HEK293 (cell line): ENCODE measurements at regions not wholly inside any gene's neighbourhood (a gene's known extent, or its start where the extent isn't known, plus 50 kb on each side); places are given as distances from the start of the nearest gene placed in this dataset.

Experiments used
- GLI4 ChIP-seq: fragments of 450-650 bp; formaldehyde crosslinking; IDR thresholded peaks from 2 replicates; pipeline ENCODE4 v1.5.1; 2016; ENCODE audit warnings: missing biosample characterization, missing genetic modification characterization
- YY1 ChIP-seq: fragments of 450-650 bp; formaldehyde crosslinking; IDR thresholded peaks from 2 replicates; pipeline ENCODE4 v1.5.1; 2018; ENCODE audit warnings: missing biosample characterization, missing genetic modification characterization
- ZBTB17 ChIP-seq: fragments of 450-650 bp; formaldehyde crosslinking; IDR thresholded peaks from 2 replicates; pipeline ENCODE4 v1.5.1; 2016; ENCODE audit warnings: missing biosample characterization, missing genetic modification characterization
- ZBTB7A ChIP-seq: fragments of 450-650 bp; formaldehyde crosslinking; IDR thresholded peaks from 2 replicates; pipeline ENCODE4 v1.5.1; 2016; ENCODE audit warnings: low read depth, missing biosample characterization, missing genetic modification characterization
- ZBTB8A ChIP-seq: fragments of 450-650 bp; formaldehyde crosslinking; IDR thresholded peaks from 2 replicates; pipeline ENCODE4 v1.5.1; 2016; ENCODE audit warnings: missing biosample characterization, missing genetic modification characterization
- ZNF140 ChIP-seq: fragments of 450-650 bp; formaldehyde crosslinking; IDR thresholded peaks from 2 replicates; pipeline ENCODE4 v1.5.1; 2016; ENCODE audit warnings: missing biosample characterization, missing genetic modification characterization
- ZNF274 ChIP-seq, 2 experiments: fragments of 200-500 bp in 1 of 2; fragments of 450-650 bp in 1 of 2; sonication (Bioruptor generic) in 1 of 2; formaldehyde crosslinking in 1 of 2; IDR thresholded peaks; 2 replicates each; pipeline versions ENCODE4 v1.5.1 to v1.6.1; 2014 to 2016; ENCODE audit warnings: borderline replicate concordance in 1 of 2, inconsistent platforms in 1 of 2, low read length in 1 of 2, missing biosample characterization in 1 of 2, missing genetic modification characterization in 1 of 2
- ZNF777 ChIP-seq: fragments of 450-650 bp; formaldehyde crosslinking; IDR thresholded peaks from 2 replicates; pipeline ENCODE4 v1.5.1; 2017; ENCODE audit warnings: missing biosample characterization, missing genetic modification characterization, borderline replicate concordance
- TF ChIP-seq, protein P1 (sequence below): fragments of 450-650 bp; formaldehyde crosslinking; IDR thresholded peaks from 2 replicates; pipeline ENCODE4 v1.5.1; 2016; ENCODE audit warnings: missing biosample characterization, missing genetic modification characterization
- TF ChIP-seq, protein P2 (sequence below): fragments of 450-650 bp; formaldehyde crosslinking; optimal IDR thresholded peaks from 2 replicates; pipeline ENCODE3; 2016; ENCODE audit warnings: missing biosample characterization, mild to moderate bottlenecking, missing genetic modification characterization
- TF ChIP-seq, protein P3 (sequence below): fragments of 450-650 bp; formaldehyde crosslinking; IDR thresholded peaks from 2 replicates; pipeline ENCODE4 v1.5.1; 2016; ENCODE audit warnings: missing biosample characterization, missing genetic modification characterization
- TF ChIP-seq, protein P4 (sequence below): fragments of 450-650 bp; formaldehyde crosslinking; IDR thresholded peaks from 2 replicates; pipeline ENCODE4 v1.5.1; 2016; ENCODE audit warnings: missing biosample characterization, missing genetic modification characterization
- TF ChIP-seq, protein P5 (sequence below): IDR thresholded peaks from 2 replicates; pipeline ENCODE4 v1.6.1; 2011; ENCODE audit warnings: mild to moderate bottlenecking, low read depth, low read length, borderline replicate concordance

DNA sequence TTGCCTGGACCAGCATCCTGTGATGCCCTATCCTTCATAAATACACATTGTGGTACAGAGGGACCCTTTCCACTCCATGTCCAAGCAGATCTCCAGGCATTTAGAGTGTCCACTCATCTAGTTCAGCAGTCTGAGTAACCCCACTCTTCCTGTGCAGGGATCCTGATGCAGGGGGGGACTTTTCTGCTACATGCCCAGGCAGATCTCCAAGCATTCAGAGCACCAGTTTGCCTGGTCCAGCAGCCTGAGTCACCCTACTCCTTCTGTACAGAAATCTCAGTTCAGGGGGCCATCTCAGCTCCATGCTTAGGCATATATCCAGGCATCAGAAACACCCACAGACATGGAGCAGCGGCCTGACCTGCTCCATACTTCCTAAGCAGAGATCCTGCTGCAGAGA is 1089.8 kb downstream of the FAT4 start:
- no peak for TF ChIP-seq ZNF140
- TF ChIP-seq, protein P1, sequence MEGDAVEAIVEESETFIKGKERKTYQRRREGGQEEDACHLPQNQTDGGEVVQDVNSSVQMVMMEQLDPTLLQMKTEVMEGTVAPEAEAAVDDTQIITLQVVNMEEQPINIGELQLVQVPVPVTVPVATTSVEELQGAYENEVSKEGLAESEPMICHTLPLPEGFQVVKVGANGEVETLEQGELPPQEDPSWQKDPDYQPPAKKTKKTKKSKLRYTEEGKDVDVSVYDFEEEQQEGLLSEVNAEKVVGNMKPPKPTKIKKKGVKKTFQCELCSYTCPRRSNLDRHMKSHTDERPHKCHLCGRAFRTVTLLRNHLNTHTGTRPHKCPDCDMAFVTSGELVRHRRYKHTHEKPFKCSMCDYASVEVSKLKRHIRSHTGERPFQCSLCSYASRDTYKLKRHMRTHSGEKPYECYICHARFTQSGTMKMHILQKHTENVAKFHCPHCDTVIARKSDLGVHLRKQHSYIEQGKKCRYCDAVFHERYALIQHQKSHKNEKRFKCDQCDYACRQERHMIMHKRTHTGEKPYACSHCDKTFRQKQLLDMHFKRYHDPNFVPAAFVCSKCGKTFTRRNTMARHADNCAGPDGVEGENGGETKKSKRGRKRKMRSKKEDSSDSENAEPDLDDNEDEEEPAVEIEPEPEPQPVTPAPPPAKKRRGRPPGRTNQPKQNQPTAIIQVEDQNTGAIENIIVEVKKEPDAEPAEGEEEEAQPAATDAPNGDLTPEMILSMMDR (tag by site-specific recombination), result no peak
- no peak for TF ChIP-seq ZNF777 (tag by site-specific recombination)
- no peak for TF ChIP-seq GLI4 (tag by site-specific recombination)
- no peak for TF ChIP-seq ZBTB8A (tag by site-specific recombination)
- TF ChIP-seq ZBTB17, result no peak
- TF ChIP-seq YY1 (tag by site-specific recombination), result no peak
- TF ChIP-seq ZNF274 (IDR thresholded peaks at IDR 0.05; ENCODE audit: low read length), result no peak
- no peak for TF ChIP-seq ZNF274 (tag by site-specific recombination; IDR thresholded peaks at IDR 0.05; ENCODE audit: borderline replicate concordance)
- TF ChIP-seq ZBTB7A (tag by site-specific recombination), result no peak
- TF ChIP-seq, protein P2, sequence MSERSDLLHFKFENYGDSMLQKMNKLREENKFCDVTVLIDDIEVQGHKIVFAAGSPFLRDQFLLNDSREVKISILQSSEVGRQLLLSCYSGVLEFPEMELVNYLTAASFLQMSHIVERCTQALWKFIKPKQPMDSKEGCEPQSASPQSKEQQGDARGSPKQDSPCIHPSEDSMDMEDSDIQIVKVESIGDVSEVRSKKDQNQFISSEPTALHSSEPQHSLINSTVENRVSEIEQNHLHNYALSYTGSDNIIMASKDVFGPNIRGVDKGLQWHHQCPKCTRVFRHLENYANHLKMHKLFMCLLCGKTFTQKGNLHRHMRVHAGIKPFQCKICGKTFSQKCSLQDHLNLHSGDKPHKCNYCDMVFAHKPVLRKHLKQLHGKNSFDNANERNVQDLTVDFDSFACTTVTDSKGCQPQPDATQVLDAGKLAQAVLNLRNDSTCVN (tag by site-specific recombination), result no peak
- TF ChIP-seq, protein P3, sequence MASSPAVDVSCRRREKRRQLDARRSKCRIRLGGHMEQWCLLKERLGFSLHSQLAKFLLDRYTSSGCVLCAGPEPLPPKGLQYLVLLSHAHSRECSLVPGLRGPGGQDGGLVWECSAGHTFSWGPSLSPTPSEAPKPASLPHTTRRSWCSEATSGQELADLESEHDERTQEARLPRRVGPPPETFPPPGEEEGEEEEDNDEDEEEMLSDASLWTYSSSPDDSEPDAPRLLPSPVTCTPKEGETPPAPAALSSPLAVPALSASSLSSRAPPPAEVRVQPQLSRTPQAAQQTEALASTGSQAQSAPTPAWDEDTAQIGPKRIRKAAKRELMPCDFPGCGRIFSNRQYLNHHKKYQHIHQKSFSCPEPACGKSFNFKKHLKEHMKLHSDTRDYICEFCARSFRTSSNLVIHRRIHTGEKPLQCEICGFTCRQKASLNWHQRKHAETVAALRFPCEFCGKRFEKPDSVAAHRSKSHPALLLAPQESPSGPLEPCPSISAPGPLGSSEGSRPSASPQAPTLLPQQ (tag by site-specific recombination), result no peak
- TF ChIP-seq, protein P4, sequence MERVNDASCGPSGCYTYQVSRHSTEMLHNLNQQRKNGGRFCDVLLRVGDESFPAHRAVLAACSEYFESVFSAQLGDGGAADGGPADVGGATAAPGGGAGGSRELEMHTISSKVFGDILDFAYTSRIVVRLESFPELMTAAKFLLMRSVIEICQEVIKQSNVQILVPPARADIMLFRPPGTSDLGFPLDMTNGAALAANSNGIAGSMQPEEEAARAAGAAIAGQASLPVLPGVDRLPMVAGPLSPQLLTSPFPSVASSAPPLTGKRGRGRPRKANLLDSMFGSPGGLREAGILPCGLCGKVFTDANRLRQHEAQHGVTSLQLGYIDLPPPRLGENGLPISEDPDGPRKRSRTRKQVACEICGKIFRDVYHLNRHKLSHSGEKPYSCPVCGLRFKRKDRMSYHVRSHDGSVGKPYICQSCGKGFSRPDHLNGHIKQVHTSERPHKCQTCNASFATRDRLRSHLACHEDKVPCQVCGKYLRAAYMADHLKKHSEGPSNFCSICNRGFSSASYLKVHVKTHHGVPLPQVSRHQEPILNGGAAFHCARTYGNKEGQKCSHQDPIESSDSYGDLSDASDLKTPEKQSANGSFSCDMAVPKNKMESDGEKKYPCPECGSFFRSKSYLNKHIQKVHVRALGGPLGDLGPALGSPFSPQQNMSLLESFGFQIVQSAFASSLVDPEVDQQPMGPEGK (tag by site-specific recombination), result no peak
- TF ChIP-seq, protein P5, sequence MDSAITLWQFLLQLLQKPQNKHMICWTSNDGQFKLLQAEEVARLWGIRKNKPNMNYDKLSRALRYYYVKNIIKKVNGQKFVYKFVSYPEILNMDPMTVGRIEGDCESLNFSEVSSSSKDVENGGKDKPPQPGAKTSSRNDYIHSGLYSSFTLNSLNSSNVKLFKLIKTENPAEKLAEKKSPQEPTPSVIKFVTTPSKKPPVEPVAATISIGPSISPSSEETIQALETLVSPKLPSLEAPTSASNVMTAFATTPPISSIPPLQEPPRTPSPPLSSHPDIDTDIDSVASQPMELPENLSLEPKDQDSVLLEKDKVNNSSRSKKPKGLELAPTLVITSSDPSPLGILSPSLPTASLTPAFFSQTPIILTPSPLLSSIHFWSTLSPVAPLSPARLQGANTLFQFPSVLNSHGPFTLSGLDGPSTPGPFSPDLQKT, result no peak
